Activated B cell treated with CpG ODN at 0.5 μM for 24 hours (primary cell): ENCODE measurements at regions not wholly inside any gene's neighbourhood (a gene's known extent, or its start where the extent isn't known, plus 50 kb on each side); places are given as distances from the start of the nearest gene placed in this dataset.
A peak's percentile ranks its signal among the peaks of the same experiment; 100 is the strongest.

Experiments used
- ATAC-seq: fragments of 200-7000 bp; cut with Tn5 transposase; one replicate; pipeline ENCODE4 v1.10.0; 2021; ENCODE audit warnings: low read depth, mild to moderate bottlenecking, moderate library complexity
- CTCF ChIA-PET: fragments of 350-600 bp; sonication (Branson Sonifier 250); formaldehyde crosslinking; loops from one replicate; lab custom pipeline; 2021; ENCODE audit warnings: antibody characterized with exemption; lab: Charles Lee
- POLR2A ChIA-PET: fragments of 350-600 bp; sonication (Branson Sonifier 250); formaldehyde crosslinking; loops from one replicate; lab custom pipeline; 2021; ENCODE audit warnings: antibody characterized with exemption; lab: Charles Lee
- DNase-seq: peaks from one replicate; pipeline ENCODE4 v3.0.0; 2022
- H3K27ac Mint-ChIP-seq: one replicate; pipeline ENCODE4 v1.8.0; 2020; ENCODE audit warnings: mixed read lengths
- H3K27me3 Mint-ChIP-seq: one replicate; pipeline ENCODE4 v1.8.0; 2021; ENCODE audit warnings: mixed read lengths
- H3K36me3 Mint-ChIP-seq: one replicate; pipeline ENCODE4 v1.8.0; 2021; ENCODE audit warnings: low read depth, mixed read lengths
- H3K4me1 Mint-ChIP-seq: one replicate; pipeline ENCODE4 v1.8.0; 2021; ENCODE audit warnings: mixed read lengths
- H3K4me3 Mint-ChIP-seq: one replicate; pipeline ENCODE4 v1.8.0; 2020; ENCODE audit warnings: mild to moderate bottlenecking, mixed read lengths
- H3K9me3 Mint-ChIP-seq: one replicate; pipeline ENCODE4 v1.8.0; 2020; ENCODE audit warnings: mixed read lengths
- CTCF ChIP-seq: fragments of 200-600 bp; IDR thresholded peaks from one replicate; pipeline ENCODE4 v1.8.0; 2022; ENCODE audit warnings: antibody characterized with exemption, mild to moderate bottlenecking
- intact Hi-C: fragments of 100-400 bp; cut with micrococcal nuclease; formaldehyde crosslinking; loops from one replicate; pipeline ENCODE4 v1.15.1; 2024

GRCh38 chr2:129866391-129866790 lies 113.1 kb upstream of the RAB6C start:
- no peak overlapping the region for H3K4me3 Mint-ChIP-seq
- ChIA-PET POLR2A (no interaction called here), CTCF (no interaction called here)
- intact Hi-C loops, result no loop called here
- no peaks in the 10 kb centered on the region for H3K9me3 Mint-ChIP-seq
- no peak overlapping the region for H3K27ac Mint-ChIP-seq
- no peak for TF ChIP-seq CTCF
- H3K36me3 Mint-ChIP-seq, result no peaks in the 10 kb centered on the region
- H3K4me1 Mint-ChIP-seq, result no peaks in the 10 kb centered on the region
- DNase-seq (no peak), ATAC-seq (no peak)
- H3K27me3 Mint-ChIP-seq, result peaks cover 2% of the 10 kb centered on the region

GRCh38 chr2:129868151-129868550 lies 111.3 kb upstream of the RAB6C start:
- Mint-ChIP-seq H3K27me3 (peaks cover 5% of the 10 kb centered on the region), H3K27ac (no peak overlapping the region), H3K4me3 (no peak overlapping the region), H3K4me1 (no peaks in the 10 kb centered on the region), H3K9me3 (no peaks in the 10 kb centered on the region), H3K36me3 (no peaks in the 10 kb centered on the region)
- intact Hi-C loops, result no loop called here
- ChIA-PET CTCF (no interaction called here), POLR2A (no interaction called here)
- ATAC-seq (no peak), DNase-seq (no peak)
- TF ChIP-seq CTCF, result no peak

GRCh38 chr2:129870685-129871241 lies 108.7 kb upstream of the RAB6C start:
- Mint-ChIP-seq H3K4me1 (no peaks in the 10 kb centered on the region), H3K36me3 (no peaks in the 10 kb centered on the region), H3K27me3 (peaks cover 7% of the 10 kb centered on the region), H3K4me3 (no peak overlapping the region), H3K9me3 (no peaks in the 10 kb centered on the region), H3K27ac (no peak overlapping the region)
- DNase-seq (no peak), ATAC-seq (no peak)
- CTCF ChIA-PET, result no interaction called here
- intact Hi-C loops, result no loop called here
- POLR2A ChIA-PET, result no interaction called here
- TF ChIP-seq CTCF, result no peak

GRCh38 chr2:129872446-129872845 lies 107.0 kb upstream of the RAB6C start:
- intact Hi-C loops, result no loop called here
- Mint-ChIP-seq H3K4me3 (no peak overlapping the region), H3K9me3 (no peaks in the 10 kb centered on the region), H3K36me3 (peaks cover 2% of the 10 kb centered on the region), H3K27me3 (peaks cover 7% of the 10 kb centered on the region), H3K27ac (no peak overlapping the region), H3K4me1 (peaks cover 9% of the 10 kb centered on the region)
- DNase-seq (no peak), ATAC-seq (no peak)
- ChIA-PET CTCF (no interaction called here), POLR2A (no interaction called here)
- TF ChIP-seq CTCF, result no peak

GRCh38 chr2:129876541-129876940 lies 102.9 kb upstream of the RAB6C start:
- peak overlapping the region; percentile 96 for H3K4me3 Mint-ChIP-seq
- peaks cover 13% of the 10 kb centered on the region for H3K4me1 Mint-ChIP-seq
- peaks cover 5% of the 10 kb centered on the region for H3K27me3 Mint-ChIP-seq
- no peak for TF ChIP-seq CTCF
- peaks cover 2% of the 10 kb centered on the region for H3K36me3 Mint-ChIP-seq
- ATAC-seq, result no peak
- H3K27ac Mint-ChIP-seq, result no peak overlapping the region
- no peak for DNase-seq
- intact Hi-C loops, result loop anchor here (2.0 kb wide), 2 partner anchors 28 to 1556 kb away; no protein-coding TSS in a partner anchor
- no peaks in the 10 kb centered on the region for H3K9me3 Mint-ChIP-seq
- CTCF ChIA-PET, result no interaction called here
- POLR2A ChIA-PET, result no interaction called here
